Keratinocyte (primary cell): ENCODE measurements at regions not wholly inside any gene's neighbourhood (a gene's known extent, or its start where the extent isn't known, plus 50 kb on each side); places are given as distances from the start of the nearest gene placed in this dataset.

Experiments used
- DNase-seq: peaks from one replicate; pipeline ENCODE4 v3.0.0-alpha.2; 2011; ENCODE audit warnings: low read depth, missing footprints, low spot score
- FAIRE-seq: peaks from 2 replicates; lab custom pipeline; 2011; peaks lifted over from hg19 to GRCh38; lab: Jason Lieb, UNC
- H2AFZ ChIP-seq: 2 replicates; pipeline ENCODE4 v1.6.0; 2012; ENCODE audit warnings: low read length, control low read depth, inconsistent platforms; ENCODE audit not compliant: control insufficient read depth
- H3K27ac ChIP-seq: 2 replicates; pipeline ENCODE4 v1.5.1; 2011; ENCODE audit warnings: low read length; ENCODE audit not compliant: control insufficient read depth, insufficient read depth
- H3K27me3 ChIP-seq: 3 replicates; pipeline ENCODE4 v1.6.0; 2011; ENCODE audit warnings: low read length; ENCODE audit not compliant: control insufficient read depth, insufficient read depth; ENCODE audit errors: extremely low read depth
- H3K36me3 ChIP-seq, 2 experiments: 2 replicates in 1 of 2; 3 replicates in 1 of 2; pipeline ENCODE4 v1.5.1; 2011; ENCODE audit warnings: low read length in 2 of 2, mild to moderate bottlenecking in 1 of 2; ENCODE audit not compliant: control insufficient read depth in 2 of 2, insufficient read depth in 2 of 2; ENCODE audit errors: extremely low read depth in 1 of 2
- H3K4me1 ChIP-seq: 3 replicates; pipeline ENCODE4 v1.5.1; 2011; ENCODE audit warnings: low read length; ENCODE audit not compliant: control insufficient read depth, insufficient read depth; ENCODE audit errors: extremely low read depth
- H3K4me2 ChIP-seq: 3 replicates; pipeline ENCODE4 v1.6.0; 2011; ENCODE audit warnings: low read depth, low read length; ENCODE audit not compliant: control insufficient read depth, insufficient read depth; ENCODE audit errors: extremely low read depth
- H3K4me3 ChIP-seq, 3 experiments: fragments of 200-600 bp in 1 of 3; sonication (generic) in 1 of 3; 2 replicates in 2 of 3; 3 replicates in 1 of 3; pipeline ENCODE4 v1.5.1; 2011 to 2016; ENCODE audit warnings: low read length in 3 of 3, mild to moderate bottlenecking in 3 of 3, control low read depth in 2 of 3, inconsistent platforms in 1 of 3, low read depth in 1 of 3, mixed read lengths in 1 of 3, mixed run types in 1 of 3, moderate library complexity in 1 of 3; ENCODE audit not compliant: control insufficient read depth in 2 of 3, insufficient read depth in 2 of 3; ENCODE audit errors: extremely low read depth in 1 of 3
- H3K79me2 ChIP-seq: 2 replicates; pipeline ENCODE4 v1.6.0; 2012; ENCODE audit warnings: low read length; ENCODE audit not compliant: control insufficient read depth, insufficient read depth
- H3K9ac ChIP-seq: 3 replicates; pipeline ENCODE4 v1.6.0; 2011; ENCODE audit warnings: low read length; ENCODE audit not compliant: control insufficient read depth, insufficient read depth; ENCODE audit errors: extremely low read depth
- H3K9me1 ChIP-seq: 3 replicates; pipeline ENCODE4 v1.6.0; 2011; ENCODE audit warnings: low read length; ENCODE audit not compliant: control insufficient read depth, insufficient read depth; ENCODE audit errors: extremely low read depth
- H3K9me3 ChIP-seq: 2 replicates; pipeline ENCODE4 v1.5.1; 2012; ENCODE audit warnings: low read depth, low read length; ENCODE audit not compliant: control insufficient read depth
- H4K20me1 ChIP-seq: 3 replicates; pipeline ENCODE4 v1.6.0; 2011; ENCODE audit warnings: low read length; ENCODE audit not compliant: control insufficient read depth, insufficient read depth; ENCODE audit errors: extremely low read depth
- EZH2 ChIP-seq: IDR thresholded peaks from one replicate; pipeline ENCODE4 v1.6.1; 2012; ENCODE audit warnings: inconsistent platforms, mild to moderate bottlenecking, low read length, moderate library complexity
- dilution Hi-C: fragments of 300-500 bp; cut with MboI; formaldehyde crosslinking; loops from one replicate; pipeline ENCODE4 v1.7.0; 2020; ENCODE audit warnings: low sequenced_read_pairs; ENCODE audit not compliant: extremely low pct_ligation_motif_present
- TF ChIP-seq, protein P1 (sequence below), 3 experiments: IDR thresholded peaks in 1 of 3; conservative IDR thresholded peaks in 1 of 3; optimal IDR thresholded peaks in 1 of 3; 2 replicates in 2 of 3; 3 replicates in 1 of 3; pipeline versions ENCODE3 to v1.5.1; 2011; ENCODE audit warnings: low read length in 3 of 3, mild to moderate bottlenecking in 3 of 3, moderate library complexity in 2 of 3, control low read depth in 1 of 3, inconsistent platforms in 1 of 3; ENCODE audit not compliant: insufficient read depth in 2 of 3; ENCODE audit errors: extremely low read depth in 1 of 3

DNA sequence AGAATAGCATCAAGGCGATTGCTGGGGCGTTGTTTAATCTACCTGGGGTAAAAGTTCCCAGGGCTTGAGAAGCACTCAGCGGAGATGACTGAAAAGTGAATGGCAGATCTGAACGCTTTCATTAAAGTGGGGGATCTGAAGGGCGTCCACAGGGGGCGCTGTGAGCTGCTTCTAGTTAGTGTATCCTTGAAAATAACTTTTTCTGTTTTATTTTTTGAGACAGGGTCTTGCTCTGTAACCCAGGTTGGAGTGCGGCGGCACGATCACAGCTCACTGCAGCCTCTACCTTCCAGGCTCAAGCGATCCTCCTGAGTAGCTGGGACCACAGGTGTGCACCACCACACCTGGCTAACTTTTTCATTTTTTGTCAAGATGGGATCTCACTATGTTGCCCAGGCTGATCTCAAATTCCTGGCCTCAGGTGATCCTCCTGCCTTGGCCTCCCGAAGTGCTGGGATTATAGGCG is 360.4 kb downstream of the SEC14L1 start:
- FAIRE-seq = no peak
- no peak overlapping the region for H2AFZ ChIP-seq
- TF ChIP-seq, protein P1, sequence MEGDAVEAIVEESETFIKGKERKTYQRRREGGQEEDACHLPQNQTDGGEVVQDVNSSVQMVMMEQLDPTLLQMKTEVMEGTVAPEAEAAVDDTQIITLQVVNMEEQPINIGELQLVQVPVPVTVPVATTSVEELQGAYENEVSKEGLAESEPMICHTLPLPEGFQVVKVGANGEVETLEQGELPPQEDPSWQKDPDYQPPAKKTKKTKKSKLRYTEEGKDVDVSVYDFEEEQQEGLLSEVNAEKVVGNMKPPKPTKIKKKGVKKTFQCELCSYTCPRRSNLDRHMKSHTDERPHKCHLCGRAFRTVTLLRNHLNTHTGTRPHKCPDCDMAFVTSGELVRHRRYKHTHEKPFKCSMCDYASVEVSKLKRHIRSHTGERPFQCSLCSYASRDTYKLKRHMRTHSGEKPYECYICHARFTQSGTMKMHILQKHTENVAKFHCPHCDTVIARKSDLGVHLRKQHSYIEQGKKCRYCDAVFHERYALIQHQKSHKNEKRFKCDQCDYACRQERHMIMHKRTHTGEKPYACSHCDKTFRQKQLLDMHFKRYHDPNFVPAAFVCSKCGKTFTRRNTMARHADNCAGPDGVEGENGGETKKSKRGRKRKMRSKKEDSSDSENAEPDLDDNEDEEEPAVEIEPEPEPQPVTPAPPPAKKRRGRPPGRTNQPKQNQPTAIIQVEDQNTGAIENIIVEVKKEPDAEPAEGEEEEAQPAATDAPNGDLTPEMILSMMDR (optimal IDR thresholded peaks at IDR 0.05 in 1 of 3, IDR thresholded peaks at IDR 0.05 in 1 of 3, conservative IDR thresholded peaks at IDR 0.05 in 1 of 3; ENCODE audit: extremely low read depth in 1 of 3, insufficient read depth in 2 of 3, low read length in 3 of 3) = peak; percentile 32 to 46 (median 35)
- no peak for TF ChIP-seq EZH2
- no peak overlapping the region for H3K27ac ChIP-seq
- no peaks in the 10 kb centered on the region for H3K9me3 ChIP-seq
- no peaks in the 10 kb centered on the region for H3K79me2 ChIP-seq
- dilution Hi-C loops = no loop called here
- no peaks in the 10 kb centered on the region for H4K20me1 ChIP-seq
- DNase-seq = no peak
- no peak overlapping the region for H3K9ac ChIP-seq
- peaks cover 29 to 32% of the 10 kb centered on the region in 2 experiments for H3K36me3 ChIP-seq
- no peak overlapping the region for H3K4me3 ChIP-seq
- H3K4me1 ChIP-seq = no peaks in the 10 kb centered on the region
- H3K27me3 ChIP-seq = no peaks in the 10 kb centered on the region
- H3K4me2 ChIP-seq = no peak overlapping the region
- H3K9me1 ChIP-seq = no peaks in the 10 kb centered on the region

DNA sequence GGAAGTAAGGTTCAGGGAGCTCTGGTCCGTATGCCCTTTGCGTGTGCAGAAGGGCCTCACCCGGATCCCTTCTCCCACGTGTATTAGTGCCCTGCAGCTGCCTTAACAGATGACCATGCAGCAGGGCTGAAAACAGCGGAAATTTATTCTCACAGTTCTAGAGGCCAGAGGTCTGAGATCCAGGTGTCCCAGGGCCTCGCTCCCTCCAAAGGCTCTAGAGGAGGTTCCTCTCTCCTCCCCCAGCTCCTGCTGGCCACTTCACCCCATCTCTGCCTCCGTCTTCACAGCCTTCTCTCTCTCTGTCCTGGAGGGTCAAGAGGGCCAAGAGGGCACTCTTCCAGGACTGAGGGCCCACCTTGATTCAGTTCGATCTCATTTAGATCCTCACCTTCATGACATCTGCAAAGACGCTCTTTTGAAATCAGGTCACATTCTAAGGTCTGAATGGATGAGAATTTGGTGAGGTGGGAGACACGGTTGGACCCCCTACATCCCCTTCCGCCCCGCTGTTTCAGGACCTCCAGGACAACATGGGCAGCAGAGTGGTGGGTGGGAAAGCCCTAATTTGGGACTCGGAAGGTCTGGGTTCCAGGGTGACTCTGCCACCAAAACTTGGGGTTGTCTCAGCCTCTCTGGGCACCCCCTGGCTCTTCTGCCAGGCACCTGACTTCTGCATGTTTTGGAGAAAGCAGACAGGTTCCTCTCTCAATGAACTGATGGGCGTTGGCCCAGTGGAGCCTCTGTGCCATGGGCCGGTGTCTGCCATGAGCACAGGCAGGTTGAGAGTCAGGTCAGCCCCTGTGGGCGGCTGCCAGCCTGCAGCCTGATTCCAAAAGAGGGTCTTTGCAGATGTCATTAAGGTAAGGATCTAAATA is 361.2 kb downstream of the SEC14L1 start:
- Histone ChIP-seq H3K9ac (no peak overlapping the region), H3K36me3 (peaks cover 25 to 26% of the 10 kb centered on the region in 2 experiments), H3K79me2 (no peaks in the 10 kb centered on the region), H2AFZ (no peak overlapping the region), H3K9me1 (no peaks in the 10 kb centered on the region), H3K27ac (no peak overlapping the region), H3K27me3 (no peaks in the 10 kb centered on the region), H4K20me1 (no peaks in the 10 kb centered on the region), H3K4me1 (no peaks in the 10 kb centered on the region), H3K4me2 (no peak overlapping the region), H3K4me3 (no peak overlapping the region), H3K9me3 (no peaks in the 10 kb centered on the region)
- dilution Hi-C loops = no loop called here
- no peak for FAIRE-seq
- TF ChIP-seq EZH2 = no peak
- TF ChIP-seq, protein P1 (optimal IDR thresholded peaks at IDR 0.05 in 1 of 3, IDR thresholded peaks at IDR 0.05 in 1 of 3, conservative IDR thresholded peaks at IDR 0.05 in 1 of 3; ENCODE audit: extremely low read depth in 1 of 3, insufficient read depth in 2 of 3, low read length in 3 of 3) = no peak
- no peak for DNase-seq
